ENCODE measurements at regions not wholly inside any gene's neighbourhood (a gene's known extent, or its start where the extent isn't known, plus 50 kb on each side); places are given as distances from the start of the nearest gene placed in this dataset.

DNA sequence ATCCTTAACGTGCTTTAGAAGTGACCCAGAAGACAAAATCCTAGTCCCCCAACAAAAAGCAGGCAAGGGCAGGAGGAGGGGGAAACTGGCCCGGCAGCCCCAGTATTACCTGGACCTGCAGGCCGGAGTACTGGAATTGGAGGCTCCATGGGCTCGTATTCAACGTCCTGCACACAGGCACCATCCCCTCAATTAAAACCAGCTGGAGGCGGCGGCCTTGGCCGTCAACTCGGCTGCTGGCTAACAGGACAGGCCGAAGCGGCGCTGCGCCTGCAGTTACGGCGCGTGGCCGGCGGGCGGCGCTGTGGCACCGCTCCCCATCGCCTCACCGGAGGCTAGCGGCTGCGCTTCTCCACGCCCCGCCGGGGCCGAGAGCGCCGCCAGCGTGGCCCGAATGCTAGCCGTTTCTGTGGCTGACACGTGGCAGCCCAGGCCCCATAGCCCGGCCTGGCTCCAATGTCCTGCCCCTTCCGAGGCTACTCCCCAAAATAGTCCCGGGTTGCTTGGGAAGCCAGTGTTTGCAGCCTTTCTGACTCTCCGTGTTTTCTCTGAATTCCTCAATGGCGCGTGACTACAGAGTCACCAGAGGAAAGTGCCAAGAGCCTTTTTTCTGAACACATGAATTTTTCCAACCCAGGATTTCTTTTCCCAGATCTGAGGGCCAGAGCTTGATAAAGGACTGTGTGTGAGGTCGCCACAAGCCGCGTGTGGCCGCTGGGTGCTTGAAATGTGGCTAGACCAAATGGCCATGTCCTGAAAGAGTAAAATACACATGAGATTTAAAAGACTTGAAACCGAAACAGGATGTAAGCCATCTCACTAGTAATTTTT lies 82.5 kb downstream of the HHIPL2 start:
- no peak for TF ChIP-seq CHD2 (IDR thresholded peaks at IDR 0.05; ENCODE audit: low read length, partially characterized antibody)
- peak; percentile 97 for TF ChIP-seq CTCF (IDR thresholded peaks at IDR 0.05)
- no peak for TF ChIP-seq GATA2 (CRISPR knock-in tag; IDR thresholded peaks at IDR 0.05)
- TF ChIP-seq SIN3A (IDR thresholded peaks at IDR 0.05; ENCODE audit: borderline replicate concordance, low read depth, low read length), result peak; percentile 77; the same call in 1 of the 2 replicates
